CD4-positive, alpha-beta T cell (primary cell): ENCODE measurements at regions not wholly inside any gene's neighbourhood (a gene's known extent, or its start where the extent isn't known, plus 50 kb on each side); places are given as distances from the start of the nearest gene placed in this dataset.

ENCODE experiments used
- ATAC-seq: fragments of 200-7000 bp; cut with Tn5 transposase; one replicate; pipeline ENCODE4 v1.10.0; 2022; ENCODE audit warnings: mild to moderate bottlenecking; ENCODE audit not compliant: poor library complexity
- CTCF ChIA-PET: fragments of 350-600 bp; sonication (Branson Sonifier 250); formaldehyde crosslinking; loops from one replicate; lab custom pipeline; 2021; ENCODE audit warnings: antibody characterized with exemption, inconsistent platforms; lab: Charles Lee
- POLR2A ChIA-PET: fragments of 350-600 bp; sonication (Branson Sonifier 250); formaldehyde crosslinking; loops from one replicate; lab custom pipeline; 2021; ENCODE audit warnings: antibody characterized with exemption, inconsistent platforms; lab: Charles Lee
- DNase-seq, 14 experiments: peaks; one replicate each; pipeline ENCODE4 v3.0.0-alpha.2; 2013 to 2020; ENCODE audit warnings: mixed read lengths in 2 of 14
- H3K27ac ChIP-seq, 2 donors: one replicate each; pipeline versions ENCODE4 v1.5.1 to v1.7.0; 2013; ENCODE audit warnings: low read length in 2 of 2, low read depth in 1 of 2, mild to moderate bottlenecking in 1 of 2
- H3K27me3 ChIP-seq, 2 experiments: 1 replicate in 1 of 2; 2 replicates in 1 of 2; pipeline versions ENCODE4 v1.6.1 to v1.7.0; 2013; ENCODE audit warnings: low read length in 2 of 2, control low read depth in 1 of 2, mild to moderate bottlenecking in 1 of 2, moderate library complexity in 1 of 2; ENCODE audit not compliant: insufficient read depth in 2 of 2, control insufficient read depth in 1 of 2
- H3K36me3 ChIP-seq: one replicate; pipeline ENCODE4 v1.6.1; 2013; ENCODE audit warnings: low read length, control low read depth; ENCODE audit not compliant: insufficient read depth
- H3K4me1 ChIP-seq: one replicate; pipeline ENCODE4 v1.6.1; 2013; ENCODE audit warnings: low read length, control low read depth; ENCODE audit not compliant: insufficient read depth
- H3K4me3 ChIP-seq: one replicate; pipeline ENCODE4 v1.5.1; 2013; ENCODE audit warnings: mild to moderate bottlenecking, low read length, moderate library complexity
- H3K9me3 ChIP-seq, 2 experiments: 1 replicate in 1 of 2; 2 replicates in 1 of 2; pipeline versions ENCODE4 v1.6.1 to v1.7.0; 2013; ENCODE audit warnings: low read length in 2 of 2, mild to moderate bottlenecking in 2 of 2, control low read depth in 1 of 2, moderate library complexity in 1 of 2; ENCODE audit not compliant: control insufficient read depth in 1 of 2, insufficient read depth in 1 of 2
- H3K27ac Mint-ChIP-seq: one replicate; pipeline ENCODE4 v1.8.0; 2020; ENCODE audit warnings: mixed read lengths
- H3K27me3 Mint-ChIP-seq: one replicate; pipeline ENCODE4 v1.8.0; 2021; ENCODE audit warnings: mixed read lengths
- H3K36me3 Mint-ChIP-seq: one replicate; pipeline ENCODE4 v1.8.0; 2021; ENCODE audit warnings: low read depth, mixed read lengths
- H3K4me1 Mint-ChIP-seq: one replicate; pipeline ENCODE4 v1.8.0; 2021; ENCODE audit warnings: low read depth, mixed read lengths
- H3K4me3 Mint-ChIP-seq: one replicate; pipeline ENCODE4 v1.8.0; 2020; ENCODE audit warnings: mild to moderate bottlenecking, mixed read lengths
- H3K9me3 Mint-ChIP-seq: one replicate; pipeline ENCODE4 v1.8.0; 2020; ENCODE audit warnings: mixed read lengths
- CTCF ChIP-seq: fragments of 200-600 bp; IDR thresholded peaks from one replicate; pipeline ENCODE4 v1.8.0; 2022; ENCODE audit warnings: antibody characterized with exemption, mild to moderate bottlenecking
- intact Hi-C, 2 experiments: fragments of 100-400 bp; cut with DNase I in 1 of 2; cut with micrococcal nuclease in 1 of 2; formaldehyde crosslinking; loops; one replicate each; pipeline versions ENCODE4 v1.15.1 to v1.9.0; 2023 to 2025; cut with DNase I, micrococcal nuclease

DNA sequence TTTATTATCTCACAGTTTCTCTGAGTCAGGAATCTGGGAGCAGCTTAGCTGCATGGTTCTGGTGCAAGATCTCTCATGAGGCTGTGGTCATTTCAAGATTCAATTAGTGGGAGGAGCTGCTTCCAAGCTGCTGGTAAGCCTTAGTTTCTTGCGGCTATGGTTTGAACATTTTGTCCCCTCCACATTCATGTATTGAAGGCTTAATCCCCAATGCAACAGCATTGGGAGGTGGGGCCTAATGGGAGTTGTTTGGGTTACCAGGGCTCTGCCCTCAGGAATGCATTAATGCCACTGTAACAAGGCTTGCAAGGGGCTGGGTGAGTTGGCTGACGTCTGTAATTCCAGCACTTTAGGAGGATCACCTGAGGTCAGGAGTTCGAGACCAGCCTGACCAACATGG lies 272.9 kb downstream of the UTP18 start:
- H3K36me3 ChIP-seq = no peaks in the 10 kb centered on the region
- no peaks in the 10 kb centered on the region for H3K9me3 ChIP-seq
- ATAC-seq (no peak), DNase-seq (no peak)
- CTCF ChIA-PET = no interaction called here
- intact Hi-C loops = no loop called here
- POLR2A ChIA-PET = no interaction called here
- H3K4me3 ChIP-seq = no peak overlapping the region
- Mint-ChIP-seq H3K27me3 (no peaks in the 10 kb centered on the region), H3K4me1 (no peaks in the 10 kb centered on the region), H3K36me3 (no peaks in the 10 kb centered on the region), H3K27ac (no peak overlapping the region), H3K4me3 (no peak overlapping the region), H3K9me3 (no peaks in the 10 kb centered on the region)
- no peaks in the 10 kb centered on the region for H3K4me1 ChIP-seq
- no peak for TF ChIP-seq CTCF
- no peaks in the 10 kb centered on the region for H3K27me3 ChIP-seq
- H3K27ac ChIP-seq = no peak overlapping the region

DNA sequence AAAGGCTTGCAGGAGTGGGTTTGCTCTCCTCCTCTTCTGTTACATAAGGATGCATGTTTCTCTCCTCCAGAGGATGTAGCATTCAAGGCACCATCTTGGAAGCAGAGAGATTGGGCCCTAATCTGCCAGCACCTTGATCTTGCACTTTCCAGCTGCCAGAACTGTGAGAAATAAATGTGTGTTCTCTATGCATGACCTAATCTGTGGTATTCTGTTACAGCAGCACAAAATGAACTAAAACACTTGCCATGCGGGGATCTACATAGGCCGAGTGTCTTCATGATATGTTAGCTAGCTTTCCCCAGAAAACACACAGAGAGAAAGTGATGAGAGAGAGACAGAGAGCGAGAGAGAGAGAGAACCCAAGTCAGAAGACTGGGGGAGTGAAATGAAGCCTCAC lies 273.5 kb downstream of the UTP18 start:
- H3K4me3 ChIP-seq = no peak overlapping the region
- no peaks in the 10 kb centered on the region for H3K9me3 ChIP-seq
- no peak overlapping the region for H3K27ac ChIP-seq
- Mint-ChIP-seq H3K27me3 (no peaks in the 10 kb centered on the region), H3K4me3 (no peak overlapping the region), H3K9me3 (no peaks in the 10 kb centered on the region), H3K4me1 (no peaks in the 10 kb centered on the region), H3K27ac (no peak overlapping the region), H3K36me3 (no peaks in the 10 kb centered on the region)
- no peaks in the 10 kb centered on the region for H3K4me1 ChIP-seq
- CTCF ChIA-PET = no interaction called here
- no peaks in the 10 kb centered on the region for H3K36me3 ChIP-seq
- intact Hi-C loops = no loop called here
- no peaks in the 10 kb centered on the region for H3K27me3 ChIP-seq
- ATAC-seq (no peak), DNase-seq (no peak)
- POLR2A ChIA-PET = no interaction called here
- TF ChIP-seq CTCF = no peak

DNA sequence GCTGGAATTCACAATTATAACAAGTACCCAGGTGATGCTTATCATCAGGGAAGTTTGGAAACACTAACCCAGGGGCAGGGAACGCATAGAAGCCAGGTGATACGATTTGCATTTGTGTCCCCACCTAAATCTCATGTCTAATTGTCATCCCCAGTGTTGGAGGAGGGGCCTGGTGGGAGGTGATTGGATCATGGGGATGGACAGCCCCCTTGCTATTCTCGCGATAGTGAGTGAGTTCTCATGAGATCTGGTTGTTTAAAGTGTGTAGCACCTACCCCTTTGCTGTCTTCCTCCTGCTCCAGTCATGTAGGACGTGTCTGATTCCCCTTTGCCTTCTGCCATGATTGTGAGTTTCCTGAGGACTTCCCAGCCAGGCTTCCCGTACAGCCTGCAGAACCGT lies 276.3 kb downstream of the UTP18 start:
- Mint-ChIP-seq H3K27ac (no peak overlapping the region), H3K36me3 (no peaks in the 10 kb centered on the region), H3K9me3 (no peaks in the 10 kb centered on the region), H3K27me3 (no peaks in the 10 kb centered on the region), H3K4me1 (peaks cover 15% of the 10 kb centered on the region), H3K4me3 (no peak overlapping the region)
- CTCF ChIA-PET = no interaction called here
- no peak for TF ChIP-seq CTCF
- DNase-seq (no peak), ATAC-seq (no peak)
- H3K36me3 ChIP-seq = no peaks in the 10 kb centered on the region
- H3K4me3 ChIP-seq = no peak overlapping the region
- intact Hi-C loops = no loop called here
- H3K9me3 ChIP-seq = no peaks in the 10 kb centered on the region
- POLR2A ChIA-PET = no interaction called here
- H3K4me1 ChIP-seq = no peaks in the 10 kb centered on the region
- no peak overlapping the region for H3K27ac ChIP-seq
- no peaks in the 10 kb centered on the region for H3K27me3 ChIP-seq
